ENCODE measurements at regions not wholly inside any gene's neighbourhood (a gene's known extent, or its start where the extent isn't known, plus 50 kb on each side); places are given as distances from the start of the nearest gene placed in this dataset.

DNA sequence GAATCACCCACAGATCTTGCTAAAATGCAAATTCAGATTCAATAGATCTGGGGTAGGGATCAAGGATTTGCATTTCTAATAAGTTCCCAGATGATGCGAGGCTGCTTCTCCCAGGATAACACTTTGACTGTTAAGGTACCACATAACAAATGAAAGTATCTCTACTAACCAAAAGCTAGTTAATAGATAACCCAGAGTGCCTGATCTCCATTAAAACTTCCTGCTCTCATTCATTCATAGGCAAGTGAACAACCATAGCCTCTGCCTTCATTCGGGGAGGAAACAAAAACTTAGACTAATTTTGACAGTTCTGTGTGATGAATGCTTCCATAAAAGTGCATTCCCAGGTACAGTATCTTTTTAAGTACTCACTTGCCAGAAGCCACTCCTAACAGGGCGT is 265.6 kb upstream of the BTBD3 start:
- no peak for ATAC-seq (ENCODE audit: low FRiP score)
- TF ChIP-seq, protein P1, sequence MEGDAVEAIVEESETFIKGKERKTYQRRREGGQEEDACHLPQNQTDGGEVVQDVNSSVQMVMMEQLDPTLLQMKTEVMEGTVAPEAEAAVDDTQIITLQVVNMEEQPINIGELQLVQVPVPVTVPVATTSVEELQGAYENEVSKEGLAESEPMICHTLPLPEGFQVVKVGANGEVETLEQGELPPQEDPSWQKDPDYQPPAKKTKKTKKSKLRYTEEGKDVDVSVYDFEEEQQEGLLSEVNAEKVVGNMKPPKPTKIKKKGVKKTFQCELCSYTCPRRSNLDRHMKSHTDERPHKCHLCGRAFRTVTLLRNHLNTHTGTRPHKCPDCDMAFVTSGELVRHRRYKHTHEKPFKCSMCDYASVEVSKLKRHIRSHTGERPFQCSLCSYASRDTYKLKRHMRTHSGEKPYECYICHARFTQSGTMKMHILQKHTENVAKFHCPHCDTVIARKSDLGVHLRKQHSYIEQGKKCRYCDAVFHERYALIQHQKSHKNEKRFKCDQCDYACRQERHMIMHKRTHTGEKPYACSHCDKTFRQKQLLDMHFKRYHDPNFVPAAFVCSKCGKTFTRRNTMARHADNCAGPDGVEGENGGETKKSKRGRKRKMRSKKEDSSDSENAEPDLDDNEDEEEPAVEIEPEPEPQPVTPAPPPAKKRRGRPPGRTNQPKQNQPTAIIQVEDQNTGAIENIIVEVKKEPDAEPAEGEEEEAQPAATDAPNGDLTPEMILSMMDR (IDR thresholded peaks at IDR 0.05), result no peak
- DNase-seq (ENCODE audit: low spot score), result no peak

DNA sequence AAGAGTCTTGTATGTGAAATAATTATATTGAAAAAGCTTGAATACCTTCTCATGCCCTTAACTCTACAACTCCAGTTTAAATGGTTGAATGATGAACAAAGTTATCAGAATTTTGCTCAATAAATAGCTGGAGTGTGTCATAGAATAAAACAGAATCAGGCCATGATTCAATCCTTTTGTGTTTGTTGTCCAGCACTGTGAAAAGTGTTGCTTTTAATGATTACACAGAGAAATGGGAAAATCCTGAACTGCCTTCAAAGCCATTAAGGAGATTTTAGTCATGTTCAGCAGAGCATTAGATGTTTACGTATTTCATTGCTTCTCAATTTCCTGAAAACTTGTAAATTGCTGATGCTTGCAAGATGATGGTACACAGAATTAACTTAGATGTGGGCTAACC is 262.9 kb upstream of the BTBD3 start:
- DNase-seq (ENCODE audit: low spot score) (no peak), ATAC-seq (ENCODE audit: low FRiP score) (no peak)
- TF ChIP-seq, protein P1 (IDR thresholded peaks at IDR 0.05), result no peak

DNA sequence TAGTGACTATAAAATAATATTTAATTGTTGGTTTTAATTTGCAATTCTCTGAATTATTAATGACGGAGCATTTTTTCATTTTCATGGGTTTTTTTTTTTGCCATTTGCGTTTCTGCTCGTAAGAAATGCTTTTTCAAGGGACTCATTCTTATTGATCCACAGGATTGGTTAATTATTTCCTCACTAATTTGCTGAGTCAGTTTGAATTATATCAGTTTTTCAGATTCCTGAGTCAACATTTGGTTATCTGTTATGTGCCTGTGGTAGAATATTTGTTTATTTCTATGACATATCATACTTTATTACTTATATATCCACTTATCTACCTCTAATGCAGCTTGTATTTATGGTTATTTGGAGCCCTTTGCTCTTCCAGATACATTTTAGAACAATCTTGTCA is 257.0 kb upstream of the BTBD3 start:
- DNase-seq (ENCODE audit: low spot score) (no peak), ATAC-seq (ENCODE audit: low FRiP score) (no peak)
- TF ChIP-seq, protein P1 (IDR thresholded peaks at IDR 0.05), result no peak

DNA sequence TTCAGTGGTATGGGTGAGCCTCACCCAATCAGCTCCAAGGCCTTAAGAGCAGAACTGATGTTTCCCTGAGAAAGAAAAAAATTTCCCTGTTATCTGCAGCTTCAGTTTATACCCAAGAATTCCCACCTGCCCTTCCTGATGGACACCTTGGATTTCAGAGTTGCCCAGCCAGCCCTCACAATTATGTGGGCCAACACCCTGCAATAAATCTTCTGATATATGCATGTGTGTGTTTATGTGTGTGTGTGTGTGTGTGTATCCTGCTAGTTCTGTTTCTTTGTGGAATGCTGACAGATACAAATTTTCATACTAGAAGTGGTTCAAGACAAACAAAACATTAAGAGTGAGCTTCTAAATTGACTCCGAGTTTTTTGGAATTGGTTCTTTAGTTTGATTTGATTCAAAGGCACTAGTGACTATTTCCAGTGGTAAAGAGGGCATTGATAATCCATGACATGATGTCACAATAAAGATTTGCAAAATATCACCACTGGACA is 246.6 kb upstream of the BTBD3 start:
- ATAC-seq (ENCODE audit: low FRiP score) (no peak), DNase-seq (ENCODE audit: low spot score) (no peak)
- TF ChIP-seq, protein P1 (IDR thresholded peaks at IDR 0.05), result no peak

DNA sequence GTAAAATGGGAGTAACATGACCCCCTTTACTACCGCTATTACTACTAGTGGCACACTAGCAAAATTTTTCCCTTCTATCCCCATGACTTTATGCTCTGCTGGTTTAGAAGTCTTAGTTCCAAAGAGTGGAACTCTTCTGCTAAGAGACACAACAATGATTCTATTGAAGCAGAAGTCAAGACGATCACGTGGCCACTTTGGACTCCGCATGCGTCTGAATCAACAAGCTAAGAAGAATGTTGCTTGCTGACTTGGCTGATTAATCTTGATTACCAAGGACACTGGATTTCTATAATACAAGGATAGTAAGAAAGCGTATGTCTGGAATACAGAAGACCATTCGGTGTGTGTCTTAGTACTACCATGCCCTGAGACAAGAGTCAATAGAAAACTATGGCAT is 244.7 kb upstream of the BTBD3 start:
- no peak for ATAC-seq (ENCODE audit: low FRiP score)
- TF ChIP-seq, protein P1 (IDR thresholded peaks at IDR 0.05), result no peak
- DNase-seq (ENCODE audit: low spot score), result no peak

DNA sequence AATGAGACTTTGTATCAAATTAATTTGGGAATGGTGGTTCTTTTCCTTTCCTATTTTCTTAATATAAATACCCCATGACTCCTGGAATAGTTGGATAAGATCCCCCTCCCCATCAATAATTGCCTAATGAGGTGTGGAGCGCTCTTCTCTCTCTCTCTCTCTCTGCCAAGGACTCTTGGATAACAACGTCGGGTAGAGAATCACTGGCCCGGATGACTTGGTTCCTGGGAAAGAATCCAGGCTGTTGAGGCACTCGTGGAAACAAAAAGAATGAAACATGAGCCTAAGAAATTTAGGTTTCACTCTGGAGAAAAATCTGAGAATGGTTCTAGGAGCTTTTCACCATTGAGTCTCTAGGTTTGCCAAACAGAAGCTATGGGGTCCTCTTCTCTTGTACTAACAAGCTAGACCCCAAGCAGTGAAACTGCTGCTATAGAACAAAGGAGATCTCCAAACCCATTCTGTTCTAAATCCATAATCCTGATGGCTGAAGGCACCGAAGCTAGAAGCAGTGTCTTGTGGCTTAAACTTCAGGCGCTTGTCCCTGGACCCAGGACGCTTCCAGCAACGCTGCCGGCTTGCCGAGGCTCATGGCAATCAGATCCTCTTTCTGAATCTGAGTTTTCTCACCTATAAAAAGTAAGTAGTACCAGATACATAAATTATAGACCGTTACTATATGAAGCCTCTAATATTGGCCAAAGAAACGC is 241.6 kb upstream of the BTBD3 start:
- ATAC-seq (ENCODE audit: low FRiP score) (no peak), DNase-seq (ENCODE audit: low spot score) (no peak)
- TF ChIP-seq, protein P1 (IDR thresholded peaks at IDR 0.05), result no peak

DNA sequence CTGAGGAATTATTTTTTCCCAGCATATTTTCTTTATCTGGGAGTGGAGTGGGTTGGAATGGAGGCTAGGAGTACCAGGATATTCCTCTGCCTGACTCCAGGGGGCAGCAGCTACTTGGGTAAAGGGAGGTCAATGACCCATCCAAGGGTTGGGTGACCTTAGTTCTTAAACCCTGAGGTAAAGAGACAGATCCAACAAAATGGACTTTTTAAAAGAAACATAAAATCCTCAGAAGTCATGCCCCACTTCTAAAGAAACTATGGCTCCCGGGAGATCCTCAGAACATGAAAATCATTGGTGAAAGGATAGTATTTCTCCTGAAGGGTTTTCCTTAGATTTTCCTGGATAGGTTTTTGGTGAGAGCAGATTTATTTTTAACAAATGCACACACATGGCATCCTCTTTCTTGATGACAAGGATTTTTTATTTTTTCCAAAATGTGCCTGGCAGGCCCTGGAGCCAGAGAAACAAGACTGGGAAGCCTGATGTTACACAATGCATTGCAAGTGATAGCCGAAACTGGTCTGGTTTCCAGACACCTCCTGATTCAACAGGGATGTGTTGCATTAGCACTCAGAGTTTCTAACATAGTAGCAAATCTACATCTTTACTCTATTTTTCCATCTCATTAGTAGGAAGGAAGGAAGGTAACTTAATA is 240.9 kb upstream of the BTBD3 start:
- no peak for DNase-seq (ENCODE audit: low spot score)
- ATAC-seq (ENCODE audit: low FRiP score), result no peak
- TF ChIP-seq, protein P1 (IDR thresholded peaks at IDR 0.05), result peak in 1 of 3 donors; percentile 8

Measured in omental fat pad (tissue), 3 donors.